MCF 10A (cell line): ENCODE measurements at regions not wholly inside any gene's neighbourhood (a gene's known extent, or its start where the extent isn't known, plus 50 kb on each side); places are given as distances from the start of the nearest gene placed in this dataset.

Experiments used
- BruUV-seq: library from RNA; stranded (reverse); fragments of 400-500 nt; replicated peaks from 2 replicates; lab custom pipeline; 2021; lab: Mats Ljungman, UMichigan
- CTCF ChIA-PET: fragments of 300-600 bp; sonication (Branson Sonifier 250); formaldehyde crosslinking; extraction: SDS; loops from one replicate; lab custom pipeline; 2021; ENCODE audit warnings: antibody characterized with exemption, inconsistent platforms; lab: Yijun Ruan, JAX
- POLR2A ChIA-PET: fragments of 300-600, 350-650 bp; sonication (Branson Sonifier 250); formaldehyde crosslinking; extraction: SDS; loops from one replicate; lab custom pipeline; 2020; ENCODE audit warnings: antibody characterized with exemption, inconsistent platforms; lab: Yijun Ruan, JAX
- DNase-seq: peaks from one replicate; pipeline ENCODE4 v3.0.0-alpha.2; 2018; ENCODE audit not compliant: unreplicated experiment
- H3K27ac Mint-ChIP-seq: one replicate; pipeline ENCODE4 v1.8.0; 2022; ENCODE audit warnings: mild to moderate bottlenecking, low read depth, mixed read lengths; ENCODE audit not compliant: unreplicated experiment
- H3K27me3 Mint-ChIP-seq: one replicate; pipeline ENCODE4 v1.8.0; 2022; ENCODE audit warnings: mixed read lengths; ENCODE audit not compliant: insufficient read depth, unreplicated experiment
- H3K36me3 Mint-ChIP-seq: one replicate; pipeline ENCODE4 v1.8.0; 2022; ENCODE audit warnings: mild to moderate bottlenecking, moderate library complexity, mixed read lengths; ENCODE audit not compliant: insufficient read depth, unreplicated experiment
- H3K4me1 Mint-ChIP-seq: one replicate; pipeline ENCODE4 v1.8.0; 2022; ENCODE audit warnings: mixed read lengths; ENCODE audit not compliant: insufficient read depth, unreplicated experiment
- H3K4me3 Mint-ChIP-seq: one replicate; pipeline ENCODE4 v1.8.0; 2022; ENCODE audit warnings: mild to moderate bottlenecking, moderate library complexity, mixed read lengths; ENCODE audit not compliant: unreplicated experiment
- H3K9me3 Mint-ChIP-seq: one replicate; pipeline ENCODE4 v1.8.0; 2022; ENCODE audit warnings: mixed read lengths; ENCODE audit not compliant: unreplicated experiment
- intact Hi-C: fragments of 100-400 bp; cut with micrococcal nuclease; formaldehyde crosslinking; loops from 2 replicates; pipeline ENCODE4 v1.14.1; 2022
- TF ChIP-seq, protein P1 (sequence below): fragments of 200-600 bp; IDR thresholded peaks from one replicate; pipeline ENCODE4 v1.8.0; 2022; ENCODE audit warnings: antibody characterized with exemption, mild to moderate bottlenecking; ENCODE audit not compliant: unreplicated experiment

- peaks cover 32% of the 10 kb centered on the region for H3K4me1 Mint-ChIP-seq
- DNase-seq: no peak
- H3K27ac Mint-ChIP-seq: peak overlapping the region; percentile 7
- CTCF ChIA-PET: interaction anchor here (0.6 to 1.2 kb wide), 3 partner anchors 10 to 47 kb away, joined by 3 read pairs; no protein-coding TSS in a partner anchor
- BruUV-seq: no TSS peak
- no peak overlapping the region for H3K4me3 Mint-ChIP-seq
- POLR2A ChIA-PET: no interaction called here
- TF ChIP-seq, protein P1, sequence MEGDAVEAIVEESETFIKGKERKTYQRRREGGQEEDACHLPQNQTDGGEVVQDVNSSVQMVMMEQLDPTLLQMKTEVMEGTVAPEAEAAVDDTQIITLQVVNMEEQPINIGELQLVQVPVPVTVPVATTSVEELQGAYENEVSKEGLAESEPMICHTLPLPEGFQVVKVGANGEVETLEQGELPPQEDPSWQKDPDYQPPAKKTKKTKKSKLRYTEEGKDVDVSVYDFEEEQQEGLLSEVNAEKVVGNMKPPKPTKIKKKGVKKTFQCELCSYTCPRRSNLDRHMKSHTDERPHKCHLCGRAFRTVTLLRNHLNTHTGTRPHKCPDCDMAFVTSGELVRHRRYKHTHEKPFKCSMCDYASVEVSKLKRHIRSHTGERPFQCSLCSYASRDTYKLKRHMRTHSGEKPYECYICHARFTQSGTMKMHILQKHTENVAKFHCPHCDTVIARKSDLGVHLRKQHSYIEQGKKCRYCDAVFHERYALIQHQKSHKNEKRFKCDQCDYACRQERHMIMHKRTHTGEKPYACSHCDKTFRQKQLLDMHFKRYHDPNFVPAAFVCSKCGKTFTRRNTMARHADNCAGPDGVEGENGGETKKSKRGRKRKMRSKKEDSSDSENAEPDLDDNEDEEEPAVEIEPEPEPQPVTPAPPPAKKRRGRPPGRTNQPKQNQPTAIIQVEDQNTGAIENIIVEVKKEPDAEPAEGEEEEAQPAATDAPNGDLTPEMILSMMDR: no peak
- H3K27me3 Mint-ChIP-seq: no peaks in the 10 kb centered on the region
- H3K36me3 Mint-ChIP-seq: no peaks in the 10 kb centered on the region
- intact Hi-C loops: loop anchor here (10.0 kb wide), 1 partner anchor 667 kb away; the partner anchor contains the start of gene BCL11A
- no peaks in the 10 kb centered on the region for H3K9me3 Mint-ChIP-seq
Observed at GRCh38 chr2:59888015-59888414, 665.4 kb downstream of the BCL11A start.

GRCh38 chr2:59887366-59887765 lies 666.1 kb downstream of the BCL11A start:
- DNase-seq: no peak
- no peak overlapping the region for H3K27ac Mint-ChIP-seq
- H3K4me3 Mint-ChIP-seq: no peak overlapping the region
- TF ChIP-seq, protein P1: no peak
- ChIA-PET CTCF (interaction anchor here (0.6 to 1.2 kb wide), 4 partner anchors 15 to 412 kb away, joined by 3 to 5 read pairs (median 3); no protein-coding TSS in a partner anchor), POLR2A (no interaction called here)
- H3K36me3 Mint-ChIP-seq: no peaks in the 10 kb centered on the region
- peaks cover 38% of the 10 kb centered on the region for H3K4me1 Mint-ChIP-seq
- no peaks in the 10 kb centered on the region for H3K9me3 Mint-ChIP-seq
- intact Hi-C loops: loop anchor here (10.0 kb wide), 1 partner anchor 667 kb away; the partner anchor contains the start of gene BCL11A
- no TSS peak for BruUV-seq
- H3K27me3 Mint-ChIP-seq: no peaks in the 10 kb centered on the region

DNA sequence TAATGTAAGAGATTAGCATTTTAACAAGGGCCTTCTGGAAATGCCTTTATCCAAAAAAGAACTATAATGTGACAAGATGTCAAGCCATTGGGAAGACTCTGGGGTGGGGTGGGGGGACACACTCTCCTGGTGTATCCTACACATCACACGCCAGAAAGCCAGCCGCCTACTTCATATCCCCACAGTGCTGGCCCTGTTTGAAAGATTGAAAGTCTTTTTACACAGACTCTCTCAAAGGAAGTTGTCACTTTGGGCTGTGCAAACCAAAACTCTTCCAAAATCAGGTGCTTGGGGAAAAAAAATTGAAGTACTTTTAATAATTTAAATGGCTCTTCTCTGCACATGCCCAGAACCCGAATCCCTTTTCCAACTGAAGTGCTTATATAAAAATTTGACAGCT lies 666.7 kb downstream of the BCL11A start:
- no peaks in the 10 kb centered on the region for H3K9me3 Mint-ChIP-seq
- H3K36me3 Mint-ChIP-seq: no peaks in the 10 kb centered on the region
- DNase-seq: no peak
- peaks cover 38% of the 10 kb centered on the region for H3K4me1 Mint-ChIP-seq
- CTCF ChIA-PET: interaction anchor here (0.6 to 1.2 kb wide), 4 partner anchors 48 to 412 kb away, joined by 3 to 7 read pairs (median 3); no protein-coding TSS in a partner anchor
- TF ChIP-seq, protein P1: no peak
- no peaks in the 10 kb centered on the region for H3K27me3 Mint-ChIP-seq
- no peak overlapping the region for H3K4me3 Mint-ChIP-seq
- POLR2A ChIA-PET: no interaction called here
- no TSS peak for BruUV-seq
- H3K27ac Mint-ChIP-seq: no peak overlapping the region
- intact Hi-C loops: loop anchor here (10.0 kb wide), 1 partner anchor 668 kb away; the partner anchor contains the start of gene BCL11A

DNA sequence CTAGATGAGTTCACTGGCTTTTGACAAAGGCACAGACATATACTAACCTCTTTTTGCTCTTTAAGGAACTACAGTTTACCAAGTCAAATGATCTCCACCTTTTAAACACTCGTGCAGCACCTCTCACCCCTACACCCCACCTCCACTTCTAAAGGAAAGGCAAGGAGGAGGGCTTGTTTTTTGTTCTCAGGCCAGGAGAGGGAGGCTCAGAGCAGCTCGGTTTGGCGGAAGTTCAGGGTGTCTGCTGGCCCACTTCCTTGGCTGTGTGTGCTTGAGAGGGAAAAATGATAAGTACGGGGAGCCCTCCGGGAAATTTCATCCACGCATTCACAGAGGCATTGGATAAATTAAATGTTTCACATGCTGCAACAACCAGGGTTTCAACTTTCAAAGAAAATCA lies 667.9 kb downstream of the BCL11A start:
- H3K27me3 Mint-ChIP-seq: no peaks in the 10 kb centered on the region
- ChIA-PET CTCF (interaction anchor here (0.6 kb wide), 1 partner anchor 18 kb away, joined by 3 read pairs; no protein-coding TSS in a partner anchor), POLR2A (interaction anchor here (0.7 kb wide), 1 partner anchor 8 kb away, joined by 3 read pairs; no protein-coding TSS in a partner anchor)
- no peak overlapping the region for H3K4me3 Mint-ChIP-seq
- H3K27ac Mint-ChIP-seq: no peak overlapping the region
- no peaks in the 10 kb centered on the region for H3K36me3 Mint-ChIP-seq
- H3K9me3 Mint-ChIP-seq: no peaks in the 10 kb centered on the region
- no TSS peak for BruUV-seq
- intact Hi-C loops: loop anchor here (10.0 kb wide), 1 partner anchor 669 kb away; the partner anchor contains the start of gene BCL11A
- DNase-seq: no peak
- TF ChIP-seq, protein P1: no peak
- H3K4me1 Mint-ChIP-seq: peaks cover 44% of the 10 kb centered on the region
